Putamen (tissue), 1 donor: ENCODE measurements at regions not wholly inside any gene's neighbourhood (a gene's known extent, or its start where the extent isn't known, plus 50 kb on each side); places are given as distances from the start of the nearest gene placed in this dataset.
"Not testable (repeated sequence)": the region's sequence is repeated elsewhere in the genome, so short reads cannot be mapped to it uniquely, and the experiment has no call there.

Experiments used
- DNase-seq: peaks from one replicate; pipeline ENCODE4 v3.0.0-alpha.2; 2016; ENCODE audit warnings: low spot score

GRCh38 chr9:65566018-65566417, 109.7 kb upstream of the ZNG1E start:
- DNase-seq = not testable (repeated sequence)

- not testable (repeated sequence) for DNase-seq
Measured at GRCh38 chr9:65519018-65519417, 156.7 kb upstream of the ZNG1E start.

- DNase-seq = not testable (repeated sequence)
Measured at GRCh38 chr9:65514465-65514864, 161.3 kb upstream of the ZNG1E start.

- DNase-seq = not testable (repeated sequence)
Measured at GRCh38 chr9:65507897-65508296, 167.8 kb upstream of the ZNG1E start.

- DNase-seq = not testable (repeated sequence)
Measured at GRCh38 chr9:65504686-65505085, 171.0 kb upstream of the ZNG1E start.

- not testable (repeated sequence) for DNase-seq
Measured at GRCh38 chr9:65503696-65504095, 172.0 kb upstream of the ZNG1E start.

- not testable (repeated sequence) for DNase-seq
Measured at GRCh38 chr9:65482890-65483289, 192.8 kb upstream of the ZNG1E start.

GRCh38 chr9:65481291-65481690, 194.4 kb upstream of the ZNG1E start:
- not testable (repeated sequence) for DNase-seq

- not testable (repeated sequence) for DNase-seq
Measured at GRCh38 chr9:65474891-65475290, 189.9 kb upstream of the FOXD4L5 start.

GRCh38 chr9:65473059-65473822, 188.2 kb upstream of the FOXD4L5 start:
- DNase-seq = not testable (repeated sequence)

GRCh38 chr9:65471106-65471505, 186.1 kb upstream of the FOXD4L5 start:
- not testable (repeated sequence) for DNase-seq

GRCh38 chr9:65466911-65467734, 182.1 kb upstream of the FOXD4L5 start:
- DNase-seq = not testable (repeated sequence)

- DNase-seq = not testable (repeated sequence)
Measured at GRCh38 chr9:65465246-65465895, 180.4 kb upstream of the FOXD4L5 start.

- not testable (repeated sequence) for DNase-seq
Measured at GRCh38 chr9:65462476-65462875, 177.5 kb upstream of the FOXD4L5 start.

- no peak for DNase-seq
Measured at GRCh38 chr9:65459756-65460320, 174.8 kb upstream of the FOXD4L5 start.

GRCh38 chr9:65458992-65459391, 174.0 kb upstream of the FOXD4L5 start:
- DNase-seq = no peak

GRCh38 chr9:65458465-65458864, 173.5 kb upstream of the FOXD4L5 start:
- no peak for DNase-seq

- DNase-seq = not testable (repeated sequence)
Measured at GRCh38 chr9:65456991-65457390, 172.0 kb upstream of the FOXD4L5 start.

GRCh38 chr9:65455751-65456647, 171.0 kb upstream of the FOXD4L5 start:
- DNase-seq = not testable (repeated sequence)

- DNase-seq = not testable (repeated sequence)
Measured at GRCh38 chr9:65455136-65455535, 170.1 kb upstream of the FOXD4L5 start.

- not testable (repeated sequence) for DNase-seq
Measured at GRCh38 chr9:65454666-65455065, 169.7 kb upstream of the FOXD4L5 start.
